Sigmoid colon (tissue), 4 donors: ENCODE measurements at regions not wholly inside any gene's neighbourhood (a gene's known extent, or its start where the extent isn't known, plus 50 kb on each side); places are given as distances from the start of the nearest gene placed in this dataset.

Source experiments
- EP300 ChIP-seq, 4 donors: sonication (generic); formaldehyde crosslinking; IDR thresholded peaks; one replicate each; pipeline ENCODE4 v1.6.1; 2017; ENCODE audit warnings: antibody characterized with exemption in 4 of 4
- POLR2A ChIP-seq, 2 donors: fragments of 450-650 bp; IDR thresholded peaks; one replicate each; pipeline ENCODE4 v1.6.1; 2016; ENCODE audit warnings: antibody characterized with exemption in 2 of 2, mild to moderate bottlenecking in 2 of 2, moderate library complexity in 2 of 2
- POLR2AphosphoS5 ChIP-seq, 4 donors: sonication (generic); formaldehyde crosslinking; IDR thresholded peaks; one replicate each; pipeline ENCODE4 v1.6.1; 2017; ENCODE audit warnings: antibody characterized with exemption in 4 of 4
- TF ChIP-seq, protein P1 (sequence below), 4 experiments: fragments of 450-650 bp in 3 of 4; fragments of 200-600 bp in 1 of 4; IDR thresholded peaks; one replicate each; pipeline ENCODE4 v1.5.1; 2016 to 2019; ENCODE audit warnings: antibody characterized with exemption in 4 of 4, mild to moderate bottlenecking in 3 of 4, moderate library complexity in 2 of 4

DNA sequence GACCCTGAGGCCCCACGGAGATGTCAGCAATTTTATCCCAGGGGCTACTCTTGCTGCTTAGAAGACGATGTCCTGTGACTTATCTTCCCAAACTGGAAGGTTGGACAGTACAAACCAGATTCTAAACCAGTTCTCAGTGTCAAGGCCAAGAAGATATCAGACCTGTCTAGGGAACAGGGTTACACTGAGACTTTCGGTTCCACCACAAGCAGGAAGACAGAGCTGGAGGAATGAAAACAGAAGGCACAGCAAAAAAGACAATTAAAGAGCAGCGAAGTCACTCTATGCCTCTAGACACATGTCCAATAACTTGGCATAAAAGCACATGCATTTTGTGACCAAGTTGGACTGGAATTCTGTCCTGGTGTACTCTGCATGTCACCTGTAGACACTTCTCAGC is 73.4 kb upstream of the TMEM252 start:
- no peak for TF ChIP-seq POLR2A (IDR thresholded peaks at IDR 0.05)
- TF ChIP-seq, protein P1, sequence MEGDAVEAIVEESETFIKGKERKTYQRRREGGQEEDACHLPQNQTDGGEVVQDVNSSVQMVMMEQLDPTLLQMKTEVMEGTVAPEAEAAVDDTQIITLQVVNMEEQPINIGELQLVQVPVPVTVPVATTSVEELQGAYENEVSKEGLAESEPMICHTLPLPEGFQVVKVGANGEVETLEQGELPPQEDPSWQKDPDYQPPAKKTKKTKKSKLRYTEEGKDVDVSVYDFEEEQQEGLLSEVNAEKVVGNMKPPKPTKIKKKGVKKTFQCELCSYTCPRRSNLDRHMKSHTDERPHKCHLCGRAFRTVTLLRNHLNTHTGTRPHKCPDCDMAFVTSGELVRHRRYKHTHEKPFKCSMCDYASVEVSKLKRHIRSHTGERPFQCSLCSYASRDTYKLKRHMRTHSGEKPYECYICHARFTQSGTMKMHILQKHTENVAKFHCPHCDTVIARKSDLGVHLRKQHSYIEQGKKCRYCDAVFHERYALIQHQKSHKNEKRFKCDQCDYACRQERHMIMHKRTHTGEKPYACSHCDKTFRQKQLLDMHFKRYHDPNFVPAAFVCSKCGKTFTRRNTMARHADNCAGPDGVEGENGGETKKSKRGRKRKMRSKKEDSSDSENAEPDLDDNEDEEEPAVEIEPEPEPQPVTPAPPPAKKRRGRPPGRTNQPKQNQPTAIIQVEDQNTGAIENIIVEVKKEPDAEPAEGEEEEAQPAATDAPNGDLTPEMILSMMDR (IDR thresholded peaks at IDR 0.05) = no peak
- no peak for TF ChIP-seq POLR2AphosphoS5 (IDR thresholded peaks at IDR 0.05)
- no peak for TF ChIP-seq EP300 (IDR thresholded peaks at IDR 0.05)
